ENCODE measurements at regions not wholly inside any gene's neighbourhood (a gene's known extent, or its start where the extent isn't known, plus 50 kb on each side); places are given as distances from the start of the nearest gene placed in this dataset.
"Not testable (repeated sequence)": the region's sequence is repeated elsewhere in the genome, so short reads cannot be mapped to it uniquely, and the experiment has no call there.

DNA sequence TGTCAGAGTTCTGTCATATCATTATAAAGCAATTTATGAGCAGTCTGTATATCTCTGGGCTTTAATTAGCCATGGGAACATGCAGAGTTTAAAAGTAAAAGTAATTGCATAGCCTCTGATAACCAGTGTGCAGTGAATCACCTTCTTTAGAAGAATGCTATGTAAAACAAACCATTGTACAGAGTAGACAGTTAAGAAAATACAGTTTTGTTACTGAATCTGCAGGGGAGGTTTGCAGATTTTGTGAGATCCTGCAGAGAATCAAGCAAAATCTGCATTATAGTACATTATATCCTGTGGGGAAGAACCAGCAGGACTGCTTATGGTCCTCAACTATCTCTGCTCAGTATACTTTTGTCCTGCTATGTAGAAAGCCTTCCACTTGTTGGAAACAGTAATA lies 396.2 kb upstream of the NAALADL2 start:
- no peak for FAIRE-seq

GRCh38 chr3:174465177-174465576 lies 394.0 kb upstream of the NAALADL2 start:
- peak; percentile 66 for FAIRE-seq

DNA sequence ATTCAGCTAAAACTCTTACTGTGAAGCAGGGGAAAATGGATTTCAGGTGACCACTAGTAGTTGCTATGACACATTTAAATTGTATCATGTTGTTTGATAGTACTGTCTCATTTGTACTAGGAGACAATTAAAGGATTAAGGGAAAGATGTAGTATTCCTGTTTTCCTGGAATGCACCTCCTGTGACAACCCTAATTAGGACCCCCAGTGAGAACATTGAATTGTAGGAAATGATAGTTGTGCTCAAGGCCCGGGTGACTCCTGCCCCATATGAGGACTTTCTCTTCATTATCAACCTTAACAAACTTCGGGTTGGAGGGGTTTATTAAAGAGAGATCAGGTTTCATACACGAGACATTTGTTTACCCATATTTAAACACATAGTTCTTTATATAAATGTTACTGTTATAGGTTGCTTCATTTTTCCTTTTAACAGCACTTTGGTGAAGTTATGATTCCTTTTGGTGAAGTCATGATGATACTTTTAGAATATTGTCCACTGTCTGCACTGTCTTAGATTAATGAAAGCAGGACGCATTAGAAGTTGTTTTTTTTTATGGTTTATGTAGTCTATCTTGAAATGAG lies 392.6 kb upstream of the NAALADL2 start:
- FAIRE-seq, result no peak

- FAIRE-seq, result no peak
Measured at GRCh38 chr3:174477491-174477890, 381.6 kb upstream of the NAALADL2 start.

- no peak for FAIRE-seq
Measured at GRCh38 chr3:174480767-174481166, 378.4 kb upstream of the NAALADL2 start.

DNA sequence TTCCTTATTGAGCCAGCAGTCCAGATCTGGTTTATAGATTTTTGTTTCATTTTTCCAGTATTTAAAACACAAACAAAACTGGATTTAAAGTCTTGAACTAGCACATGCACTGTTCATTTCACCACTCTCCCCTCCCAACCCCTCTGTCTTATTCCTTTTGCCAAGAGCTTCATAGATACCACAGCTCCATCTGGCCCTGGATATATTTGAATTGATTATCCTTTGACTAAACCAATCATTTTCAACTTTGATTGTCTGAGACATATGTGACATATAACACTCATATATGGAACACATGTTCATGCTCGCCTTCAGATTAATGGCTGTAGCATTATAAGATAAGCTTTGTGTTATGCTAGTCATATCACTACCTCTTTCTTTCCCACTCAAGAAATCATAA lies 376.6 kb upstream of the NAALADL2 start:
- FAIRE-seq, result no peak

DNA sequence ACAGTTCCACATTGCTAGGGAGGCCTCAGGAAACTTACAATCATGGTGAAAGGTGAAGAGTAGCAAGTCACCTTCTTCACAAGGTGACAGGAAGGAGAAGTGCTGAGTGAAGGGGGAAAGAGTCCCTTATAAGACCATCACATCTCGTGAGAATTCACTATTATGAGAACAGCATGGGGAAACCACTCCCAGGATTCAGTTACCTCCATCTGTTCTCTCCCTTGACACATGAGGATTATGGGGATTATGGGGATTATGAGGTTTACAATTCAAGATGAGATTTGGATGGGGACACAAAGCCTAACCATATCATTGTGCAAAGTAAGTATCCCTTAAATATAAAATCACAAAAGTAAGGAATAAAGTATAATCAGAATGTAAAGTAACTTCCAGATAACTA lies 375.9 kb upstream of the NAALADL2 start:
- FAIRE-seq, result no peak

DNA sequence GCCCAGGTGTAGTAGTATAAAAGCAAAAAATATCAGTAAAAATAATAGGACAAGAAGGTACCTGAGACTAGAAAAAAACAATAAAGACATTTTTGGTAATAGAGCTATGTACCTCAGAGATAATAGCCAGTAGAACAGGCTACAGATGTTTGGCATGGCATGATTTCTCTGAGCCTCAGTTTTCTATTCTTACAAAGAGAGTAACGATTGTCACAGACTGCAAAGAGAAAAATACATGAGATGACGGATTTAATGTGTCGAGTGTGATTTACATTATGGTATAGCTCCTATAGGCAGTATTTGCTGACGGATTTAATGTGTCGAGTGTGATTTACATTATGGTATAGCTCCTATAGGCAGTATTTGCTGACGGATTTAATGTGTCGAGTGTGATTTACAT lies 375.3 kb upstream of the NAALADL2 start:
- FAIRE-seq, result not testable (repeated sequence)

DNA sequence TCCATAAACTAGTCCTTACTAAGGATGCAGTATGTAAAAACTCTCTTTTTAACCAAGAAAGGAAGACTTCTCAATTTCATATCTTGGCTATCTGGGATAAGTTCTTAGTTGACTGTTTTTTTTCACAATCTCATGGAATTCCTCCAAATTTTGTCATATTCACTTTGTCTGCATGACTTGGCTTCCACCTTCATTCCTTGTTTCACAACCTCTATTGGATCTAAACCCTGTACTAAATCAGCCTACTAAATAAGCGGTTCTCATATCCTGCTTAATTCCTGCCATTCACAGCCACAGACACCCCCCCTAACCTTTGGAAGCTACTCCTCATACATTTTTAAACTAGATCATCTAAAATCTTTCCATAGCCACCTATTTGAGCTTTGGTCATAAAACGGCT lies 370.6 kb upstream of the NAALADL2 start:
- no peak for FAIRE-seq

DNA sequence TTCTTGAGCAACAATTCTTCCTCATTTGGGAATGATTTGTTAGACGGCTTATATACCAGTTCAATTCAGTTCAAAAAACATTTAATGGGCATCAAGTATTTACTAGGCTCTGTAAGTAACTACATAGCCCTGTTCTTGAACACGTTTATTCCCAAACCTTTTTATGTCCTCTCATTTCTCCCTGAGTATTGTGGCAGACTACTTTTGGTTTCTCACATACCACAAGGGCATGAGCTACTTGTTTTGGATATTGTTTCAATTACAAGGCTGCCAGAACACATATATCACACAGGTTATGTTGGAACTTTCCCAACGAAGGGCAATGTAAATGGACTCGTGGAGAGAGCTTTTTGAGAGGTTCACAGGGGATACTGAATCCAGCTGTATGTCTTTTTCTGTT lies 363.8 kb upstream of the NAALADL2 start:
- no peak for FAIRE-seq

DNA sequence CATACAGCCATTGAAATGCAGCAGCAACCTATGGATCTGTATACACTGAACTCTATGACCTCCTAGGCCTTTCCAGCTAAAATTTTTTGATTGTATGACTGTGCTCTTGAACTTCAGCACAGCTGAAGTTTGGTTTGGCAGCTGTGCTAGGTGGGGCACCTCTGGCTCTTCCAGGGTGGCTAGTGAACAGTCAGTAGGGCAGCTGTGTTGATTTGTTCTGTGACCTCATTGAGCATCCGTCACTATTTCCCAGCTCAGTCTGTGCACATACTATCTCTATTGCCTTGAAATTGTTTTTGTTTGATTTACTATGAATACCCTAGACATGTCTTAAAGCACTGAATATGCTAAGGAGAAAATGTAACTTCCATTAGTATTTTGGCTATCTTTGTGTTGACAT lies 363.2 kb upstream of the NAALADL2 start:
- FAIRE-seq, result no peak

DNA sequence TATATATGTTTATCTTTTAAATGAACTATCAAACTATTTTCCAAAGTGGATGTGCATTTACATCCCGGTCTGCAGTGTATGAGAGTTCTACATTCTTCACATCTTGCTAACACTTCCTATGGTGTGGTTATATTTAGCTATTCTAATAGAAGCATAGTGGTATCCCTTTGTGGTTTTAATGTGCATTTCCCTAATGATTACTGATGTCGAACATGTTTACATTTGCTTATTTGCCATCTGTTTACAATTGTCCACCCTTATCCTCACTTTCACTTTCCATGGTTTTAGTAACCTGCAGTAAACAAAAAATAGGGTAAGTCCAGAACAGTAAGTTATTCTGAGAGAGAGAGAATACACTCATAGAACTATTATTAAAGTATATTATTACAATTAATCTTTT lies 360.5 kb upstream of the NAALADL2 start:
- no peak for FAIRE-seq

GRCh38 chr3:174505266-174505665 lies 353.9 kb upstream of the NAALADL2 start:
- FAIRE-seq, result no peak

- FAIRE-seq, result no peak
Measured at GRCh38 chr3:174524203-174524602, 334.9 kb upstream of the NAALADL2 start.

DNA sequence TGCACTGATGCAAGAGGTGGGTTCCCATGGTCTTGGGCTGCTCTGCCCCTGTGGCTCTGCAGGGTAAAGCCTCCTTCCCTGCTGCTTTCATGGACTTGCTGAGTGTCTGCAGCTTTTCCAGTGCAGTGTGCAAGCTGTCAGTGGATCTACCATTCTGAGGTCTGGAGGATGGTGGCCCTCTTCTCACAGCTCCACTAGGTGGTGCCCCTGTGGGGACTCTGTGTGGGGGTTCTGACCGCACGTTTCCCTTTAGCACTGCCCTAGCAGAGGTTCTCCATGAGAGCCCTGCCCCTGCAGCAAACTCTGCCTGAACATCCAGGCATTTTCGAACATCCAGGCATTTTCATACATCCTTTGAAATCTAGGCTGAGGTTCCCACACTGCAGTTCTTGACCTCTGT lies 329.8 kb upstream of the NAALADL2 start:
- FAIRE-seq, result no peak

DNA sequence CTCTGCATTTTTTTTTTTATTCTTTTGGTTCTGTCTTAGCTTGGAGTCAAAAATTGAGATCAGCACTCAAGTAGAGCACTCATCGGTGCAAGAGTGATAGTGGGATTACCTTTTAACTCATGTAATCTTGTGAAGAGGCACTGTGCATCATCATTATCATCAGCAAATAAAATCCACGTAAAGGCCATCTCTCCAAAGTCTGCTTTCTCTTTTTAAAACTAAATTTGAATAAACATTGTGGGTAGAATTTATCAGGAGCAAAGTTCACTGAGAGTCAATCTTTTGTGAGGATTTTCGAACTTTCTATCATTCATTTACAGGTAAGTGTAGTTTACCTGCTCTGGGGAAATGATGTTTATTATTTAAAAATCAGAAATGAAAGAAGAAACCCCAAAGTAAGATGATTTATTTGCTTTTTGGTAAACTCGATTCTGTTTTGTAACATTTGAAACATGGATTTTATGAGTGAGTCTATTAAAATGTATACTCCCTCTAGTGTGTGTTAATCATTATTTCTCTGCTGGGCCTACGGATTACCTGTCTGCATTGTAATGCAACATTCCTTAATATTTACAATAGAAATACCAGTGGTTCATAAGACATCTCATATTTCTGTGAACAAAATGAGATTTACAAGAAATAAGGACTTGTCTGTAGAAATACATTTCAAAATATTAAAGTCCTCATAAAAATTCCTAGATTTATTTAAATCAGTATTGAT lies 327.7 kb upstream of the NAALADL2 start:
- FAIRE-seq, result no peak

DNA sequence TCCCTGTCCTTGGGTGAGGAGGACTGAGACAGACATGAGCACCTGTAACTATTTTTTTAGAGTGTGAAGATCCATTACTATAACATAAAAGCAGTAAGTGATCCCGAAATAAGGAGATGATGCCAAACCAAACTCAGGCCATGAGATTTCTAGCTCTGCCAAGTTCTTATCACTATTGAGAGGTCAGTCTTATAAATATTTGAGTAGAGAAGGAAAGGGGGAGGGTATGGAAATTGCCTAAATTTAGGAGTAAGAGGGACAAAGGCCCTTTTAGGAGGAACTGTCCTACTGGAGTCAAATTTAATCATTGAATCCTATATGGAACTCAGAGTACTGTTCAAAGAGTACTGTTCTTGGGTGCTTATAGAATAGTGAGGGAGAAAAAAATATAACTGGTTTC lies 326.9 kb upstream of the NAALADL2 start:
- FAIRE-seq, result no peak

DNA sequence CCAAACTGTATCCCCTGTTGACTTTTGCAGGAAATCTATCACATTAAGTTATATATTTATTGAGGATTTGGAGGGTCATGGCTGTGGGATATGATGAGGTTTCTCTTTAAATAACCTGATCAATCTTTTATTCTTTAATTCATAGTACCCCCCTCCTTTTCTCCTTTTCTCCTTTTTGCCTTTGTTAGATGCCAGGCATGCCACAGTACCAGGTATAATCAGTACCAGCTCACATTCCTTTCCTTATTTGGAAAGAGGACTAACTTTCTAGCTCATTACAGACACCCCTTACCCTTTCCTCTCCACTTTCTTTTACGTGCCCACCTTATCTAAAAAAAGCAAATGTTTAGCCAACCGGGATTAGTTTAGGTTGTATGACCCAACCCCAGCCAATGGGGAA lies 326.4 kb upstream of the NAALADL2 start:
- FAIRE-seq, result no peak

GRCh38 chr3:174533286-174533685 lies 325.8 kb upstream of the NAALADL2 start:
- FAIRE-seq, result no peak

- FAIRE-seq, result no peak
Measured at GRCh38 chr3:174536319-174536718, 322.8 kb upstream of the NAALADL2 start.

DNA sequence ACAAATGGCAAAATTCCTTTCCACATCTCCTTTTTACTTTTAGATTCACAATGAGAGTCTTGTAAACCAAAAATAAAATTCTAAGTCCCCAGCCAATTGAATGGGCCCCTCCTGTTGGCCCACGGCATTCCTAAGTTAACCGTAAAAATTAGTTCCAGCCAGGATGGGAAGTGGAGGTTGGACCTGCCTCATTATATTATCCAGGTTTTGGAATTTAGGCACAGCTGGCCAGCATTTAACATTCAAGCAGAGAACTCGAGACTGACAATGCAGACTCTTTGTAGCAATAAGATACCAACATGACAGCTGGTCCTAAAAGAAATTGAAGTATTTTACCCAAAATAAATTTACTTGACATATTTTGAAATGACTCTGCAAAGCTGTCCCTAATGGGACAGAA lies 321.0 kb upstream of the NAALADL2 start:
- no peak for FAIRE-seq

- no peak for FAIRE-seq
Measured at GRCh38 chr3:174540116-174540908, 318.8 kb upstream of the NAALADL2 start.

DNA sequence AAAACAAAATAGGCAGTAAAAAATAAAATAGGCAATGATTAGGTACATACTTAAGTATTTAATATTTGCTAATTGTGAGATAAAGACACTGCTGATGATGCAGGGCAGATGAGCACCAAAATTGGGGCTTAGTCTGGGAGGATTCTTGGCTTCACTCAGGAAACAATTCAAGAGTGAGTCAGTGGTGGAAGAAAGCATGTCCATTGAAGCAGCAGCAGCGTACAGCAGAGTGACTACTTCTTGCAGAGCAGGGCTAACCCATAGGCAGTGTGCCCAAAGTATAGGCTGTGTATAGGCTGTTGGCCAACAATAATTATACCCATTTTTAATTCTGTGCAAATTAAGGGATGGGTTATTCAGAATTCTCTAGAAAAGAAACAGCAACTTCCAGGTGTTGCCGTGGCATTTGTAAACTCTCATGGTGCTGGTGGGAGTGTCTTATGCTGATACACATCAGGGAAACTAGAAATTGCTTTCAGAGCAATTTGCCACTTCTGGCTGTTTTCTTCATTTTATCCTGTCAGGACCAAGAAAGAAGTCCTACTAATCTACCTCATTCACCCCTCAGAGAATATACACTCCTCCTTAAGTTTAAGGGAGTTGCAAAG lies 317.3 kb upstream of the NAALADL2 start:
- FAIRE-seq, result no peak
